GM23338 (cell line): ENCODE measurements at regions not wholly inside any gene's neighbourhood (a gene's known extent, or its start where the extent isn't known, plus 50 kb on each side); places are given as distances from the start of the nearest gene placed in this dataset.
A peak's percentile ranks its signal among the peaks of the same experiment; 100 is the strongest.

Experiments used
- ATAC-seq: fragments of 200-7000 bp; cut with Tn5 transposase; 3 replicates; pipeline ENCODE4 v1.9.1; 2020
- DNase-seq: peaks from one replicate; pipeline ENCODE4 v3.0.0-alpha.2; 2015; ENCODE audit warnings: low spot score
- H2AFZ ChIP-seq: fragments of 200-600 bp; sonication (generic); 2 replicates; pipeline ENCODE4 v1.8.0; 2016; ENCODE audit warnings: antibody characterized with exemption, mild to moderate bottlenecking, moderate library complexity
- H3F3A ChIP-seq: fragments of 200-600 bp; sonication (generic); replicated peaks from 2 replicates; pipeline ENCODE4 v1.8.0; 2017; ENCODE audit warnings: antibody characterized with exemption, mixed run types, low read depth
- H3K27ac ChIP-seq: fragments of 200-600 bp; sonication (generic); 2 replicates; pipeline ENCODE4 v1.6.1; 2016; ENCODE audit warnings: low read depth
- H3K27me3 ChIP-seq: fragments of 200-600 bp; sonication (generic); 2 replicates; pipeline ENCODE4 v1.8.0; 2016; ENCODE audit warnings: mild to moderate bottlenecking, mixed run types, moderate library complexity; ENCODE audit not compliant: insufficient read depth
- H3K36me3 ChIP-seq: fragments of 200-600 bp; sonication (generic); 2 replicates; pipeline ENCODE4 v1.8.0; 2016; ENCODE audit warnings: mild to moderate bottlenecking; ENCODE audit not compliant: insufficient read depth
- H3K4me1 ChIP-seq: fragments of 200-600 bp; sonication (generic); 2 replicates; pipeline ENCODE4 v1.8.0; 2016; ENCODE audit warnings: mild to moderate bottlenecking, moderate library complexity; ENCODE audit not compliant: insufficient read depth
- H3K4me2 ChIP-seq: fragments of 200-600 bp; sonication (generic); 2 replicates; pipeline ENCODE4 v1.7.1; 2017; ENCODE audit warnings: mixed run types
- H3K4me3 ChIP-seq: fragments of 200-600 bp; sonication (generic); 2 replicates; pipeline ENCODE4 v1.6.1; 2016; ENCODE audit warnings: mixed run types
- H3K79me2 ChIP-seq: fragments of 200-600 bp; sonication (generic); replicated peaks from 2 replicates; pipeline ENCODE4 v1.8.0; 2017; ENCODE audit warnings: mild to moderate bottlenecking; ENCODE audit not compliant: insufficient read depth
- H3K9me2 ChIP-seq: fragments of 200-600 bp; sonication (generic); 2 replicates; pipeline ENCODE4 v1.8.0; 2017; ENCODE audit not compliant: insufficient read depth
- H4K20me1 ChIP-seq: fragments of 200-600 bp; sonication (generic); replicated peaks from 2 replicates; pipeline ENCODE4 v1.8.0; 2017; ENCODE audit warnings: mild to moderate bottlenecking; ENCODE audit not compliant: insufficient read depth
- H3K27ac Mint-ChIP-seq: 2 replicates; pipeline ENCODE4 v1.8.0; 2020; ENCODE audit warnings: inconsistent platforms, mild to moderate bottlenecking, moderate library complexity, mixed read lengths
- H3K27me3 Mint-ChIP-seq: 3 replicates; pipeline ENCODE4 v1.8.0; 2022; ENCODE audit warnings: low read depth, mild to moderate bottlenecking, moderate library complexity, mixed read lengths, inconsistent platforms; ENCODE audit not compliant: insufficient read depth, poor library complexity
- H3K36me3 Mint-ChIP-seq: 3 replicates; pipeline ENCODE4 v1.8.0; 2021; ENCODE audit warnings: low read depth, mild to moderate bottlenecking, inconsistent platforms, moderate library complexity, mixed read lengths
- H3K4me1 Mint-ChIP-seq: 3 replicates; pipeline ENCODE4 v1.8.0; 2020; ENCODE audit warnings: mild to moderate bottlenecking, inconsistent platforms, mixed read lengths
- H3K4me3 Mint-ChIP-seq: 3 replicates; pipeline ENCODE4 v1.8.0; 2021; ENCODE audit warnings: moderate library complexity, mild to moderate bottlenecking, inconsistent platforms, mixed read lengths
- H3K9me3 Mint-ChIP-seq: 3 replicates; pipeline ENCODE4 v1.8.0; 2020; ENCODE audit warnings: moderate library complexity, mild to moderate bottlenecking, inconsistent platforms, mixed read lengths
- CREB1 ChIP-seq: fragments of 250-450 bp; sonication (Bioruptor Pico); IDR thresholded peaks from 2 replicates; pipeline ENCODE4 v1.5.0; 2020; ENCODE audit warnings: low read depth, mild to moderate bottlenecking, moderate library complexity
- CTCF ChIP-seq, 2 experiments: fragments of 200-600 bp in 1 of 2; sonication (generic) in 1 of 2; conservative IDR thresholded peaks; 2 replicates each; pipeline versions ENCODE4 v1.5.1 to v1.6.1; 2016 to 2017; ENCODE audit warnings: antibody characterized with exemption in 2 of 2, low read depth in 2 of 2, mild to moderate bottlenecking in 2 of 2, moderate library complexity in 1 of 2
- ETS1 ChIP-seq: IDR thresholded peaks from 2 replicates; pipeline ENCODE4 v1.6.1; 2016; ENCODE audit warnings: antibody characterized with exemption
- EZH2phosphoT487 ChIP-seq: fragments of 200-600 bp; sonication (generic); IDR thresholded peaks from one replicate; pipeline ENCODE4 v1.8.1; 2018; ENCODE audit warnings: antibody characterized with exemption; ENCODE audit not compliant: unreplicated experiment
- JUNB ChIP-seq: IDR thresholded peaks from one replicate; pipeline ENCODE4 v1.6.1; 2016; ENCODE audit warnings: antibody characterized with exemption; ENCODE audit not compliant: unreplicated experiment
- NANOG ChIP-seq: IDR thresholded peaks from 2 replicates; pipeline ENCODE4 v1.6.1; 2016; ENCODE audit warnings: antibody characterized with exemption, borderline replicate concordance
- POLR2AphosphoS5 ChIP-seq: IDR thresholded peaks from 2 replicates; pipeline ENCODE4 v1.6.1; 2016; ENCODE audit warnings: antibody characterized with exemption, low read depth
- STAT1 ChIP-seq: IDR thresholded peaks from one replicate; pipeline ENCODE4 v1.6.1; 2016; ENCODE audit warnings: antibody characterized with exemption; ENCODE audit not compliant: unreplicated experiment
- ZNF331 ChIP-seq: fragments of 250-450 bp; sonication (Bioruptor Pico); IDR thresholded peaks from 2 replicates; pipeline ENCODE4 v1.5.0; 2020; ENCODE audit warnings: low read depth, mild to moderate bottlenecking, moderate library complexity
- ZNF462 ChIP-seq: fragments of 250-450 bp; sonication (Bioruptor Pico); IDR thresholded peaks from 2 replicates; pipeline ENCODE4 v1.5.0; 2020; ENCODE audit warnings: mild to moderate bottlenecking, moderate library complexity

- TF ChIP-seq NANOG = no peak
- TF ChIP-seq POLR2AphosphoS5 = no peak
Observed at GRCh38 chr2:67039517-67040103, 357.5 kb upstream of the ETAA1 start (continued).

GRCh38 chr2:67041051-67041450 lies 356.1 kb upstream of the ETAA1 start:
- DNase-seq = no peak
- no peaks in the 10 kb centered on the region for H3K79me2 ChIP-seq
- H3K4me2 ChIP-seq = no peak overlapping the region
- no peak for TF ChIP-seq EZH2phosphoT487
- TF ChIP-seq CREB1 (CRISPR knock-in tag) = no peak
- no peak for TF ChIP-seq ETS1
- TF ChIP-seq STAT1 = no peak
- no peak for TF ChIP-seq CTCF (conservative IDR thresholded peaks at IDR 0.05; ENCODE audit: low read depth in 2 of 2)
- H3F3A ChIP-seq = no peaks in the 10 kb centered on the region
- Mint-ChIP-seq H3K4me1 (peaks cover 10% of the 10 kb centered on the region), H3K4me3 (no peak overlapping the region), H3K27me3 (no peaks in the 10 kb centered on the region), H3K36me3 (no peaks in the 10 kb centered on the region), H3K9me3 (no peaks in the 10 kb centered on the region), H3K27ac (no peak overlapping the region)
- H3K27me3 ChIP-seq = no peaks in the 10 kb centered on the region
- H3K9me2 ChIP-seq = peaks cover 17% of the 10 kb centered on the region; the same call in 1 of the 2 replicates
- no peak overlapping the region for H2AFZ ChIP-seq
- H3K4me3 ChIP-seq = no peak overlapping the region
- H3K4me1 ChIP-seq = no peaks in the 10 kb centered on the region
- H3K27ac ChIP-seq = no peak overlapping the region
- H3K36me3 ChIP-seq = no peaks in the 10 kb centered on the region
- H4K20me1 ChIP-seq = no peaks in the 10 kb centered on the region
- ATAC-seq = no peak

GRCh38 chr2:67043781-67044478 lies 353.2 kb upstream of the ETAA1 start:
- Histone ChIP-seq H3K4me3 (no peak overlapping the region), H3K36me3 (no peaks in the 10 kb centered on the region), H3K27ac (no peak overlapping the region), H3K79me2 (no peaks in the 10 kb centered on the region), H3K9me2 (peaks cover 21% of the 10 kb centered on the region; the same call in 1 of the 2 replicates), H3K4me2 (no peak overlapping the region), H2AFZ (no peak overlapping the region), H3K27me3 (no peaks in the 10 kb centered on the region), H4K20me1 (no peaks in the 10 kb centered on the region), H3F3A (no peaks in the 10 kb centered on the region), H3K4me1 (no peaks in the 10 kb centered on the region)
- no peaks in the 10 kb centered on the region for H3K27me3 Mint-ChIP-seq
- no peaks in the 10 kb centered on the region for H3K9me3 Mint-ChIP-seq
- no peak overlapping the region for H3K27ac Mint-ChIP-seq
- H3K4me3 Mint-ChIP-seq = no peak overlapping the region
- H3K4me1 Mint-ChIP-seq = peaks cover 10% of the 10 kb centered on the region
- DNase-seq (peak; percentile 14), ATAC-seq (no peak)
- H3K36me3 Mint-ChIP-seq = no peaks in the 10 kb centered on the region
- TF ChIP-seq NANOG = no peak
- TF ChIP-seq ZNF331 (CRISPR knock-in tag) = no peak
- TF ChIP-seq JUNB = no peak
- TF ChIP-seq ZNF462 (CRISPR knock-in tag) = peak; percentile 76
